H9 (cell line): ENCODE measurements at regions not wholly inside any gene's neighbourhood (a gene's known extent, or its start where the extent isn't known, plus 50 kb on each side); places are given as distances from the start of the nearest gene placed in this dataset.

Experiments used
- DNase-seq: peaks from one replicate; pipeline ENCODE4 v3.0.0-alpha.2; 2017
- H2AFZ ChIP-seq: one replicate; pipeline ENCODE4 v1.6.1; 2013; ENCODE audit warnings: mild to moderate bottlenecking, low read length, control low read depth, moderate library complexity
- H2AK5ac ChIP-seq: 2 replicates; pipeline ENCODE4 v1.6.1; 2013; ENCODE audit warnings: low read length, control low read depth, mixed read lengths; ENCODE audit not compliant: insufficient read length
- H2BK120ac ChIP-seq: one replicate; pipeline ENCODE4 v1.6.1; 2013; ENCODE audit warnings: low read depth, mild to moderate bottlenecking, low read length, control low read depth, inconsistent platforms; ENCODE audit not compliant: poor library complexity, severe bottlenecking
- H2BK12ac ChIP-seq: 2 replicates; pipeline ENCODE4 v1.6.1; 2013; ENCODE audit warnings: low read length, control low read depth, mixed read lengths, low read depth; ENCODE audit not compliant: insufficient read length
- H2BK15ac ChIP-seq: 2 replicates; pipeline ENCODE4 v1.6.1; 2013; ENCODE audit warnings: low read depth, low read length, control low read depth
- H2BK20ac ChIP-seq: one replicate; pipeline ENCODE4 v1.6.1; 2013; ENCODE audit warnings: low read depth, mild to moderate bottlenecking, low read length, control low read depth, inconsistent platforms; ENCODE audit not compliant: poor library complexity, severe bottlenecking
- H2BK5ac ChIP-seq: 2 replicates; pipeline ENCODE4 v1.6.1; 2013; ENCODE audit warnings: low read length, control low read depth, mixed read lengths; ENCODE audit not compliant: insufficient read length
- H3K14ac ChIP-seq: 2 replicates; pipeline ENCODE4 v1.6.1; 2013; ENCODE audit warnings: low read length, control low read depth; ENCODE audit not compliant: insufficient read depth
- H3K18ac ChIP-seq: 2 replicates; pipeline ENCODE4 v1.6.1; 2013; ENCODE audit warnings: low read depth, mild to moderate bottlenecking, mixed read lengths, low read length, control low read depth; ENCODE audit not compliant: insufficient read length
- H3K23ac ChIP-seq: 2 replicates; pipeline ENCODE4 v1.6.1; 2013; ENCODE audit warnings: low read length, control low read depth, mixed read lengths, low read depth; ENCODE audit not compliant: insufficient read length
- H3K23me2 ChIP-seq: 2 replicates; pipeline ENCODE4 v1.6.1; 2013; ENCODE audit warnings: low read depth, mild to moderate bottlenecking, mixed read lengths, low read length, control low read depth; ENCODE audit not compliant: insufficient read length, poor library complexity, severe bottlenecking
- H3K27ac ChIP-seq: 2 replicates; pipeline ENCODE4 v1.5.1; 2013; ENCODE audit warnings: low read length, control low read depth, mixed read lengths, low read depth; ENCODE audit not compliant: insufficient read length
- H3K27me3 ChIP-seq: 2 replicates; pipeline ENCODE4 v1.6.1; 2013; ENCODE audit warnings: low read length, control low read depth, inconsistent platforms; ENCODE audit not compliant: insufficient read depth
- H3K4ac ChIP-seq: 2 replicates; pipeline ENCODE4 v1.6.1; 2013; ENCODE audit warnings: low read depth, mild to moderate bottlenecking, control low read depth, inconsistent platforms, low read length, moderate library complexity
- H3K4me1 ChIP-seq: 2 replicates; pipeline ENCODE4 v1.6.1; 2013; ENCODE audit warnings: low read length, control low read depth, inconsistent platforms; ENCODE audit not compliant: insufficient read depth
- H3K4me2 ChIP-seq: 2 replicates; pipeline ENCODE4 v1.6.1; 2013; ENCODE audit warnings: low read length, control low read depth, mixed read lengths; ENCODE audit not compliant: insufficient read length, insufficient read depth
- H3K56ac ChIP-seq: 2 replicates; pipeline ENCODE4 v1.6.1; 2013; ENCODE audit warnings: low read depth, mild to moderate bottlenecking, mixed read lengths, low read length, control low read depth; ENCODE audit not compliant: insufficient read length
- H3K79me1 ChIP-seq: 2 replicates; pipeline ENCODE4 v1.6.1; 2013; ENCODE audit warnings: low read depth, mild to moderate bottlenecking, moderate library complexity, low read length, control low read depth, inconsistent platforms; ENCODE audit not compliant: insufficient read depth, poor library complexity, severe bottlenecking
- H3K79me2 ChIP-seq: 2 replicates; pipeline ENCODE4 v1.6.1; 2013; ENCODE audit warnings: low read length, control low read depth, inconsistent platforms; ENCODE audit not compliant: insufficient read depth
- H3K9ac ChIP-seq: 2 replicates; pipeline ENCODE4 v1.6.1; 2013; ENCODE audit warnings: low read length, control low read depth, mixed read lengths; ENCODE audit not compliant: insufficient read length; ENCODE audit errors: extremely low read depth
- H3K9me3 ChIP-seq: one replicate; pipeline ENCODE4 v1.6.1; 2013; ENCODE audit warnings: low read depth, low read length, inconsistent platforms; ENCODE audit not compliant: control insufficient read depth
- H3T11ph ChIP-seq: one replicate; pipeline ENCODE4 v1.6.1; 2013; ENCODE audit warnings: mild to moderate bottlenecking, low read length, control low read depth, inconsistent platforms
- H4K20me1 ChIP-seq: one replicate; pipeline ENCODE4 v1.6.1; 2013; ENCODE audit not compliant: control insufficient read depth, insufficient read length, insufficient read depth
- H4K5ac ChIP-seq: 2 replicates; pipeline ENCODE4 v1.6.1; 2013; ENCODE audit warnings: low read depth, mild to moderate bottlenecking, mixed read lengths, low read length, control low read depth; ENCODE audit not compliant: insufficient read length
- H4K8ac ChIP-seq: replicated peaks from 2 replicates; pipeline ENCODE4 v1.6.1; 2013; ENCODE audit warnings: low read length, control low read depth, mixed read lengths, low read depth; ENCODE audit not compliant: insufficient read length
- H4K91ac ChIP-seq: 2 replicates; pipeline ENCODE4 v1.6.1; 2013; ENCODE audit warnings: low read depth, mild to moderate bottlenecking, moderate library complexity, mixed read lengths, low read length, control low read depth; ENCODE audit not compliant: insufficient read length
- H3K27ac Mint-ChIP-seq, 3 experiments: 2 replicates in 2 of 3; 3 replicates in 1 of 3; pipeline ENCODE4 v1.8.0; 2020 to 2021; ENCODE audit warnings: mixed read lengths in 3 of 3, mild to moderate bottlenecking in 1 of 3, moderate library complexity in 1 of 3
- H3K27me3 Mint-ChIP-seq: 2 replicates; pipeline ENCODE4 v1.8.0; 2021; ENCODE audit warnings: low read depth, mild to moderate bottlenecking, moderate library complexity, mixed read lengths
- H3K36me3 Mint-ChIP-seq, 3 experiments: 2 replicates in 2 of 3; 3 replicates in 1 of 3; pipeline ENCODE4 v1.8.0; 2020 to 2021; ENCODE audit warnings: low read depth in 3 of 3, mixed read lengths in 3 of 3; ENCODE audit not compliant: insufficient read depth in 1 of 3
- H3K4me1 Mint-ChIP-seq, 2 experiments: 2 replicates each; pipeline ENCODE4 v1.8.0; 2020; ENCODE audit warnings: mixed read lengths in 2 of 2
- H3K4me3 Mint-ChIP-seq, 2 experiments: 2 replicates in 1 of 2; 3 replicates in 1 of 2; pipeline ENCODE4 v1.8.0; 2020 to 2021; ENCODE audit warnings: mild to moderate bottlenecking in 2 of 2, mixed read lengths in 2 of 2, moderate library complexity in 1 of 2
- H3K9me3 Mint-ChIP-seq, 2 experiments: 2 replicates in 1 of 2; 3 replicates in 1 of 2; pipeline ENCODE4 v1.8.0; 2020; ENCODE audit warnings: mild to moderate bottlenecking in 2 of 2, mixed read lengths in 2 of 2, moderate library complexity in 1 of 2
- WGBS: extraction: QIAGEN DNeasy Blood & Tissue Kit; methylation state at CpG from one replicate; pipeline ENCODE4 v1.1.7; 2013; ENCODE audit warnings: missing lambda C conversion rate, low lambda C conversion rate, mixed read lengths; ENCODE audit not compliant: insufficient read length; ENCODE audit errors: extremely low coverage; 5-methylcytosine and 5-hydroxymethylcytosine counted together
- TF ChIP-seq, protein P1 (sequence below): fragments of 200-600 bp; sonication (generic); conservative IDR thresholded peaks from 3 replicates; pipeline ENCODE4 v1.8.0; 2021; ENCODE audit warnings: antibody characterized with exemption, mild to moderate bottlenecking

GRCh38 chr5:93107805-93108520 lies 473.1 kb downstream of the NR2F1-AS1 start:
- no peak overlapping the region for H2AFZ ChIP-seq
- Mint-ChIP-seq H3K36me3 (no peaks in the 10 kb centered on the region), H3K4me1 (no peaks in the 10 kb centered on the region)

More at GRCh38 chr5:93107805-93108520, 473.1 kb downstream of the NR2F1-AS1 start:
- Histone ChIP-seq H3K4me2 (no peak overlapping the region), H4K20me1 (no peaks in the 10 kb centered on the region), H2BK12ac (no peak overlapping the region), H4K91ac (no peak overlapping the region), H3K23ac (no peak overlapping the region), H4K8ac (no peak overlapping the region), H3K4ac (no peak overlapping the region), H2BK20ac (no peak overlapping the region), H2BK5ac (no peak overlapping the region), H3K23me2 (no peaks in the 10 kb centered on the region), H2BK15ac (no peak overlapping the region), H3K79me1 (no peaks in the 10 kb centered on the region), H3K56ac (no peak overlapping the region), H2AK5ac (no peak overlapping the region), H3T11ph (no peak overlapping the region), H3K18ac (no peak overlapping the region), H3K14ac (no peak overlapping the region), H2BK120ac (no peak overlapping the region), H4K5ac (no peak overlapping the region), H3K27ac (no peak overlapping the region), H3K9ac (no peak overlapping the region), H3K79me2 (no peaks in the 10 kb centered on the region), H3K27me3 (no peaks in the 10 kb centered on the region), H3K4me1 (no peaks in the 10 kb centered on the region), H3K9me3 (no peaks in the 10 kb centered on the region)
- no CpG with 5 or more reads among the region's 4 CpGs for WGBS
- no peak overlapping the region for H3K27ac Mint-ChIP-seq
- no peaks in the 10 kb centered on the region for H3K27me3 Mint-ChIP-seq
- H3K4me3 Mint-ChIP-seq = no peak overlapping the region
- no peak for DNase-seq
- TF ChIP-seq, protein P1, sequence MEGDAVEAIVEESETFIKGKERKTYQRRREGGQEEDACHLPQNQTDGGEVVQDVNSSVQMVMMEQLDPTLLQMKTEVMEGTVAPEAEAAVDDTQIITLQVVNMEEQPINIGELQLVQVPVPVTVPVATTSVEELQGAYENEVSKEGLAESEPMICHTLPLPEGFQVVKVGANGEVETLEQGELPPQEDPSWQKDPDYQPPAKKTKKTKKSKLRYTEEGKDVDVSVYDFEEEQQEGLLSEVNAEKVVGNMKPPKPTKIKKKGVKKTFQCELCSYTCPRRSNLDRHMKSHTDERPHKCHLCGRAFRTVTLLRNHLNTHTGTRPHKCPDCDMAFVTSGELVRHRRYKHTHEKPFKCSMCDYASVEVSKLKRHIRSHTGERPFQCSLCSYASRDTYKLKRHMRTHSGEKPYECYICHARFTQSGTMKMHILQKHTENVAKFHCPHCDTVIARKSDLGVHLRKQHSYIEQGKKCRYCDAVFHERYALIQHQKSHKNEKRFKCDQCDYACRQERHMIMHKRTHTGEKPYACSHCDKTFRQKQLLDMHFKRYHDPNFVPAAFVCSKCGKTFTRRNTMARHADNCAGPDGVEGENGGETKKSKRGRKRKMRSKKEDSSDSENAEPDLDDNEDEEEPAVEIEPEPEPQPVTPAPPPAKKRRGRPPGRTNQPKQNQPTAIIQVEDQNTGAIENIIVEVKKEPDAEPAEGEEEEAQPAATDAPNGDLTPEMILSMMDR = no peak
- H3K9me3 Mint-ChIP-seq = no peaks in the 10 kb centered on the region
